Adrenal gland (tissue), 5 donors: ENCODE measurements at regions not wholly inside any gene's neighbourhood (a gene's known extent, or its start where the extent isn't known, plus 50 kb on each side); places are given as distances from the start of the nearest gene placed in this dataset.

Experiments
- POLR2A ChIP-seq, 2 donors: fragments of 450-650 bp; IDR thresholded peaks; one replicate each; pipeline ENCODE4 v1.6.1; 2017; ENCODE audit warnings: antibody characterized with exemption in 2 of 2, mild to moderate bottlenecking in 2 of 2, moderate library complexity in 1 of 2
- TF ChIP-seq, protein P1 (sequence below), 6 experiments: fragments of 450-650 bp in 4 of 6; fragments of 200-600 bp in 2 of 6; sonication (generic) in 1 of 6; IDR thresholded peaks; 1 replicate in 5 of 6; 2 replicates in 1 of 6; pipeline versions ENCODE4 v1.5.1 to v1.8.0; 2016 to 2021; ENCODE audit warnings: antibody characterized with exemption in 6 of 6, mild to moderate bottlenecking in 2 of 6, moderate library complexity in 1 of 6
- donor health status: DM: no; HTN: no; CAD: no.

DNA sequence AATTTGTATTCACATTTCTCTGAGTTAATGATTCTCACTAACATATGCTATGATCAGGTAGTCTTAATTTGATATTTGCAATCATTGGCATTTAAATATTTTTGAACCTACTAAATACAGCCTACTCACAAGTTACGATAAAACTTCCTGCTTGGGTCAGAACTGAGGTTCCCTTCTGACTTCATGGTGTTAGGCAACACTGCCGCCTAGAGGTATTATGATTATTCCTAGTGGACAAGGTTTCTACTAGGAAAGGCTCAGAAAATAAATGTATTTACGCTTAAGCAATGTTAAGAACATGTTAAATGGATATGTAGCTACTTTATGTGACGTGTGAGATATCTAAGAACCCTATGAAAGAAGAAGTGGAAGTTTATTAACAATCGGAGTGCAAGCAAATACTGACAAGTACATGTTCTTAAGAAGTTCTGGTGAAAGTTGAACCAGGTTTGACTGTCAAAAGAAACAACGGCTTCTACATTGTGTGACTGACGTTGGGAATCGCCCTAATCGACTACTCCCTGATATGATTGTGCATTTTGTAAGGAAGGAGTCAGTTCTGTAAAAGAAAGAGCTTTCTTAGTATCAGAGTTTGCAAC lies 1395.8 kb downstream of the SLITRK5 start:
- TF ChIP-seq, protein P1, sequence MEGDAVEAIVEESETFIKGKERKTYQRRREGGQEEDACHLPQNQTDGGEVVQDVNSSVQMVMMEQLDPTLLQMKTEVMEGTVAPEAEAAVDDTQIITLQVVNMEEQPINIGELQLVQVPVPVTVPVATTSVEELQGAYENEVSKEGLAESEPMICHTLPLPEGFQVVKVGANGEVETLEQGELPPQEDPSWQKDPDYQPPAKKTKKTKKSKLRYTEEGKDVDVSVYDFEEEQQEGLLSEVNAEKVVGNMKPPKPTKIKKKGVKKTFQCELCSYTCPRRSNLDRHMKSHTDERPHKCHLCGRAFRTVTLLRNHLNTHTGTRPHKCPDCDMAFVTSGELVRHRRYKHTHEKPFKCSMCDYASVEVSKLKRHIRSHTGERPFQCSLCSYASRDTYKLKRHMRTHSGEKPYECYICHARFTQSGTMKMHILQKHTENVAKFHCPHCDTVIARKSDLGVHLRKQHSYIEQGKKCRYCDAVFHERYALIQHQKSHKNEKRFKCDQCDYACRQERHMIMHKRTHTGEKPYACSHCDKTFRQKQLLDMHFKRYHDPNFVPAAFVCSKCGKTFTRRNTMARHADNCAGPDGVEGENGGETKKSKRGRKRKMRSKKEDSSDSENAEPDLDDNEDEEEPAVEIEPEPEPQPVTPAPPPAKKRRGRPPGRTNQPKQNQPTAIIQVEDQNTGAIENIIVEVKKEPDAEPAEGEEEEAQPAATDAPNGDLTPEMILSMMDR (IDR thresholded peaks at IDR 0.05), result peak; percentile 36 to 63 (median 45)
- TF ChIP-seq POLR2A (IDR thresholded peaks at IDR 0.05), result no peak
